SH-SY5Y (cell line): ENCODE measurements at regions not wholly inside any gene's neighbourhood (a gene's known extent, or its start where the extent isn't known, plus 50 kb on each side); places are given as distances from the start of the nearest gene placed in this dataset.

ENCODE experiments used
- GATA2 ChIP-seq: IDR thresholded peaks from 2 replicates; pipeline ENCODE4 v1.6.1; 2011; ENCODE audit warnings: mild to moderate bottlenecking, low read depth, low read length
- GATA3 ChIP-seq: IDR thresholded peaks from 2 replicates; pipeline ENCODE4 v1.6.1; 2011; ENCODE audit warnings: low read depth, mild to moderate bottlenecking, low read length, moderate library complexity

DNA sequence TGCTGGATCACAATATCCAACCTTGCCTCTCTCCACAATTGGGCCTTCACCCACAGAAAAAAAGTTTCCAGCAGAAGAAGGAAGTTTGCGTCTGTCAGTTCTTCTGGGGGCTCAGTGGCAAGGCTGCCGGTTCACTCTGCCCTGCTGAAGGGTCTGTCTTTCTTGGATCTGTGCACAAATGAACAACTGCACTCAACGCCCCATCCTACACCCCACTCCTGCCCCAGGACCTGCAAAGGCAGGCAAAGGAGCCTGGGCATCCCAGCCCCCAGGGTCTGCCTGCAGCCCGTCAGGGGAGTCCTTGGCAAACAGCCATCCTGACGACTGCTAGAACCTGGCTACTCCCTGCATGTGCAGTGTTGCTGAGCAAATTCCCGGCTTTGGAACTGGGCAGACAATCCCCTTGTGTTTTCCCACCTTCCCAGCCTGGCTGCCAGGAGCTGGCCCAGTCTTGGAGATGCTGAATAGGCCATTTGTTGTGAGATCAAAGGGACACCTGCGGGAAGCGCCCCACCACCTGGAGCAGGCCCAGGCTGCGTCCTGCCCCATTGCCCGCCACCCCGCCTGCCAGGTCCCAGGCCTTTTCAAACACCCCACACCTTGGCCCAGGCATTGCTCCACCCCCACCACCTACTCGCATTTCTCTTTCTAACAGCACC, 311.9 kb downstream of the BCL11B start:
- no peak for TF ChIP-seq GATA2
- TF ChIP-seq GATA3: no peak
